GM19328 (cell line): ENCODE measurements at regions not wholly inside any gene's neighbourhood (a gene's known extent, or its start where the extent isn't known, plus 50 kb on each side); places are given as distances from the start of the nearest gene placed in this dataset.

ENCODE experiments used
- ATAC-seq: cut with Tn5 transposase; IDR thresholded peaks from one replicate; pipeline ENCODE4 v1.9.1; 2021; ENCODE audit warnings: mild to moderate bottlenecking, moderate library complexity; ENCODE audit not compliant: unreplicated experiment

- ATAC-seq: no peak
These were observed 123.6 kb upstream of the SMAD3 start for GRCh38 chr15:66941791-66942190.

- no peak for ATAC-seq
These were observed 122.6 kb upstream of the SMAD3 start for GRCh38 chr15:66942649-66943390.

- no peak for ATAC-seq
These were observed 121.8 kb upstream of the SMAD3 start for GRCh38 chr15:66943456-66944095.

GRCh38 chr15:66944121-66944520, 121.3 kb upstream of the SMAD3 start:
- no peak for ATAC-seq

GRCh38 chr15:66945286-66945685, 120.1 kb upstream of the SMAD3 start:
- no peak for ATAC-seq

- ATAC-seq: no peak
These were observed 119.6 kb upstream of the SMAD3 start for GRCh38 chr15:66945842-66946241.

- ATAC-seq: no peak
These were observed 118.7 kb upstream of the SMAD3 start for GRCh38 chr15:66946578-66947164.

- no peak for ATAC-seq
These were observed 117.9 kb upstream of the SMAD3 start for GRCh38 chr15:66947471-66947870.

- no peak for ATAC-seq
These were observed 117.1 kb upstream of the SMAD3 start for GRCh38 chr15:66948294-66948693.

- no peak for ATAC-seq
These were observed 115.3 kb upstream of the SMAD3 start for GRCh38 chr15:66950114-66950513.

GRCh38 chr15:66951531-66952320, 113.7 kb upstream of the SMAD3 start:
- no peak for ATAC-seq

- no peak for ATAC-seq
These were observed 112.5 kb upstream of the SMAD3 start for GRCh38 chr15:66952756-66953522.

GRCh38 chr15:66953523-66954229, 111.7 kb upstream of the SMAD3 start:
- no peak for ATAC-seq

- ATAC-seq: no peak
These were observed 110.8 kb upstream of the SMAD3 start for GRCh38 chr15:66954601-66955000.

GRCh38 chr15:66955001-66955516, 110.3 kb upstream of the SMAD3 start:
- no peak for ATAC-seq

GRCh38 chr15:66955871-66956585, 109.4 kb upstream of the SMAD3 start:
- ATAC-seq: no peak

GRCh38 chr15:66956672-66957430, 108.6 kb upstream of the SMAD3 start:
- no peak for ATAC-seq

- no peak for ATAC-seq
These were observed 108.0 kb upstream of the SMAD3 start for GRCh38 chr15:66957431-66957720.

GRCh38 chr15:66959066-66959465, 106.3 kb upstream of the SMAD3 start:
- ATAC-seq: no peak
